ENCODE measurements at regions not wholly inside any gene's neighbourhood (a gene's known extent, or its start where the extent isn't known, plus 50 kb on each side); places are given as distances from the start of the nearest gene placed in this dataset.

DNA sequence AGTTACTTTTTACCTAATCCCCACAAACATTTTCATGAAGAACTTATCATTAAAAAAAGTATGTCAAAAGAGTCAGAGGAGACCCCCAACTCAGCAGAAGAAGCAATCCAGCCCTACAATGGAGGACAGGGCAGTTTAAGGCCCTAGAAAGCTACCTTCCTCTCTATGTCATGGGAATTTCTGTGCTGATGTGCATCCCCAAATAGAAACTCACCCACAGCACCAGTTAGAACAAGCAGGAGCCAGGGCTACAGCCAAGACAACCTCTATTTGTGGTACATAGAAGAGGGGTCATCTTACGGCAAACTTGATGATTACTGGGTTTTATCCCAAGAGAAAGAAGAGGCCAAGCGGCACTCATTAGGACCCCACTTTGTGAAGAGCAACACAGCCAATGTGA is 160.9 kb upstream of the CCDC150 start:
- TF ChIP-seq CTCF (IDR thresholded peaks at IDR 0.05), result no peak
- TF ChIP-seq POLR2A (IDR thresholded peaks at IDR 0.05), result no peak
